Uterus (tissue), 3 donors: ENCODE measurements at regions not wholly inside any gene's neighbourhood (a gene's known extent, or its start where the extent isn't known, plus 50 kb on each side); places are given as distances from the start of the nearest gene placed in this dataset.

Experiments
- DNase-seq, 2 donors: peaks; one replicate each; pipeline ENCODE4 v3.0.0-alpha.2; 2019 to 2020
- H3K27ac ChIP-seq, 2 donors: fragments of 200-600 bp; sonication (generic); 1 replicate in 1 of 2; 2 replicates in 1 of 2; pipeline ENCODE4 v1.5.1; 2016 to 2018
- H3K27me3 ChIP-seq, 2 donors: fragments of 200-600 bp; sonication (generic); one replicate each; pipeline ENCODE4 v1.5.1; 2018 to 2019; ENCODE audit warnings: control low read depth in 1 of 2
- H3K36me3 ChIP-seq, 2 donors: fragments of 200-600 bp; sonication (generic); one replicate each; pipeline ENCODE4 v1.5.1; 2019; ENCODE audit warnings: control low read depth in 1 of 2
- H3K4me1 ChIP-seq, 2 donors: fragments of 200-600 bp; sonication (generic); one replicate each; pipeline ENCODE4 v1.5.1; 2018 to 2019; ENCODE audit warnings: control low read depth in 1 of 2
- H3K4me3 ChIP-seq, 2 donors: fragments of 200-600 bp; sonication (generic); 1 replicate in 1 of 2; 2 replicates in 1 of 2; pipeline ENCODE4 v1.5.1; 2018 to 2019; ENCODE audit warnings: mild to moderate bottlenecking in 1 of 2
- H3K9me3 ChIP-seq, 2 donors: fragments of 200-600 bp; sonication (generic); one replicate each; pipeline ENCODE4 v1.5.1; 2019; ENCODE audit warnings: control low read depth in 1 of 2
- POLR2A ChIP-seq, 2 donors: fragments of 450-650 bp; IDR thresholded peaks; one replicate each; pipeline ENCODE4 v1.6.1; 2016; ENCODE audit warnings: antibody characterized with exemption in 2 of 2, mild to moderate bottlenecking in 1 of 2, moderate library complexity in 1 of 2
- intact Hi-C: fragments of 100-400 bp; cut with DNase I; formaldehyde crosslinking; loops from one replicate; pipeline ENCODE4 v1.15.1; 2023; ENCODE audit warnings: low total_unique reads
- TF ChIP-seq, protein P1 (sequence below), 4 experiments: fragments of 200-600 bp in 2 of 4; fragments of 450-650 bp in 2 of 4; sonication (generic) in 2 of 4; IDR thresholded peaks; one replicate each; pipeline ENCODE4 v1.5.1; 2016 to 2019; ENCODE audit warnings: antibody characterized with exemption in 4 of 4, mild to moderate bottlenecking in 2 of 4, moderate library complexity in 1 of 4
- donor health status: DM: yes; HTN: yes; CAD: no.

- Histone ChIP-seq H3K9me3 (peaks cover 0 to 3% of the 10 kb centered on the region in 2 donors), H3K36me3 (no peaks in the 10 kb centered on the region), H3K27me3 (no peaks in the 10 kb centered on the region), H3K4me1 (no peaks in the 10 kb centered on the region), H3K27ac (no peak overlapping the region), H3K4me3 (no peak overlapping the region)
- DNase-seq, result no peak
- intact Hi-C loops, result no loop called here
- TF ChIP-seq, protein P1, sequence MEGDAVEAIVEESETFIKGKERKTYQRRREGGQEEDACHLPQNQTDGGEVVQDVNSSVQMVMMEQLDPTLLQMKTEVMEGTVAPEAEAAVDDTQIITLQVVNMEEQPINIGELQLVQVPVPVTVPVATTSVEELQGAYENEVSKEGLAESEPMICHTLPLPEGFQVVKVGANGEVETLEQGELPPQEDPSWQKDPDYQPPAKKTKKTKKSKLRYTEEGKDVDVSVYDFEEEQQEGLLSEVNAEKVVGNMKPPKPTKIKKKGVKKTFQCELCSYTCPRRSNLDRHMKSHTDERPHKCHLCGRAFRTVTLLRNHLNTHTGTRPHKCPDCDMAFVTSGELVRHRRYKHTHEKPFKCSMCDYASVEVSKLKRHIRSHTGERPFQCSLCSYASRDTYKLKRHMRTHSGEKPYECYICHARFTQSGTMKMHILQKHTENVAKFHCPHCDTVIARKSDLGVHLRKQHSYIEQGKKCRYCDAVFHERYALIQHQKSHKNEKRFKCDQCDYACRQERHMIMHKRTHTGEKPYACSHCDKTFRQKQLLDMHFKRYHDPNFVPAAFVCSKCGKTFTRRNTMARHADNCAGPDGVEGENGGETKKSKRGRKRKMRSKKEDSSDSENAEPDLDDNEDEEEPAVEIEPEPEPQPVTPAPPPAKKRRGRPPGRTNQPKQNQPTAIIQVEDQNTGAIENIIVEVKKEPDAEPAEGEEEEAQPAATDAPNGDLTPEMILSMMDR (IDR thresholded peaks at IDR 0.05), result no peak
- no peak for TF ChIP-seq POLR2A (IDR thresholded peaks at IDR 0.05)
Measured at GRCh38 chr1:5794279-5794678, 197.9 kb downstream of the NPHP4 start.

DNA sequence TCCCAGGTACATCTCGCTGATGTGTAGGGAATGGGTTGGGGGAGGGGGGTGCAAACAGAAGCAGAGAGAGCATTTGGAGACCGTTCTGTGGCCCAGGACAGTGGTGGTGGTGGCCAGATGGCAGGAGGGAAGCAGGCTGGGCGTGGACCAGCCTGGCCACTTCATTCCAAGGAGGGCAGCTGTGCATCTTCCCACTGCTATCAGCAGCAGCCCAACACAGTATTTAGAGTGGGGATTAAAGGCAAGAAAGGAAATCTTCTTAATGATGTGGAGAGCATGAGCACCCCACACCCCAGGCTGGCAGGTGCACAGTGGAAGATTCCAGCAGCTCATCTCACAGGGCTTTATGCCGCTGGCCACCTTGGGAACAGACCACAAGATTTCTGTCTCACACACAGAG lies 198.7 kb downstream of the NPHP4 start:
- H3K4me1 ChIP-seq, result no peaks in the 10 kb centered on the region
- H3K9me3 ChIP-seq, result peaks cover 0 to 3% of the 10 kb centered on the region in 2 donors
- no peak for TF ChIP-seq POLR2A (IDR thresholded peaks at IDR 0.05)
- TF ChIP-seq, protein P1 (IDR thresholded peaks at IDR 0.05), result no peak
- H3K4me3 ChIP-seq, result no peak overlapping the region
- H3K27ac ChIP-seq, result no peak overlapping the region
- intact Hi-C loops, result no loop called here
- no peaks in the 10 kb centered on the region for H3K36me3 ChIP-seq
- H3K27me3 ChIP-seq, result no peaks in the 10 kb centered on the region
- DNase-seq, result no peak

DNA sequence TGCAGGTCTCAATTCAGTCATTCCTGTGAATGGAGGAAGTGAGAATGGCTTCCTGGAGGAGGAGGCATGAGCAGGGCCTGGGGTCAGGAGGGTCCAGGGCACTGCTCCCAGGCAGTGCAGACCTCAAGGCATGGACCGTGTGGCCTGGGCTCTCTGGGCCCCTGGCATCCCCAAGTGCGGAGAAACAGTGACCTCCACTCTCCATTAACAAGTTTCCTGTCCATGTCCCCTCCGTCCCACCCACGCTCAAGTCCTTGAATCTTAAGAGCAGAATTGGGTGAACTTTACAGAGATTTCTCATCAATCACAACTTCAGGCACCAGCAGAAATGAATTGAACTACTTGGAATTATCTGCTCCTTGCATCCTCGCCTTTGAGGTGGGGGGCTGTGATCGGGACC lies 211.1 kb downstream of the NPHP4 start:
- no peaks in the 10 kb centered on the region for H3K36me3 ChIP-seq
- H3K27me3 ChIP-seq, result no peaks in the 10 kb centered on the region
- TF ChIP-seq POLR2A (IDR thresholded peaks at IDR 0.05), result no peak
- TF ChIP-seq, protein P1 (IDR thresholded peaks at IDR 0.05), result no peak
- intact Hi-C loops, result no loop called here
- no peak for DNase-seq
- no peaks in the 10 kb centered on the region for H3K4me1 ChIP-seq
- H3K4me3 ChIP-seq, result no peak overlapping the region
- no peak overlapping the region for H3K27ac ChIP-seq
- no peaks in the 10 kb centered on the region for H3K9me3 ChIP-seq

DNA sequence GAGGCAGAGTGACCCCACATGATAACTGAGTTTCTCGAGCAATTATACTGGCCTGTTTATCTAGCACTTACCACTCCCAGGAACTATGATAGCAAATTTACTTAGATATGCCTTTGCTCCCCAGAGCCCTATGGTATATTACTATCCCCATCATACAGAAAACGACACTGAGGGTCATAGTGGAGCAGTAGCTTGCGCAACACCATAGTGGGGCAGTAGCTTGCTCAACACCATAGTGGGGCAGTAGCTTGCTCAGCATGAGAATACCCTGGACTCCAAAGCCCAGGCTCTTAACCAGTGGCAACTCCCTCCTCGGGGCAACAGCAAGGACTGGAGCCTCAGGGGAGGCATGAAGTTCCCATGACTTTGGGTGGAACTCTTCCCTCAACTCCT lies 211.9 kb downstream of the NPHP4 start:
- intact Hi-C loops, result no loop called here
- H3K9me3 ChIP-seq, result no peaks in the 10 kb centered on the region
- DNase-seq, result no peak
- no peaks in the 10 kb centered on the region for H3K4me1 ChIP-seq
- no peaks in the 10 kb centered on the region for H3K27me3 ChIP-seq
- no peaks in the 10 kb centered on the region for H3K36me3 ChIP-seq
- no peak overlapping the region for H3K4me3 ChIP-seq
- TF ChIP-seq POLR2A (IDR thresholded peaks at IDR 0.05), result no peak
- TF ChIP-seq, protein P1 (IDR thresholded peaks at IDR 0.05), result no peak
- no peak overlapping the region for H3K27ac ChIP-seq

GRCh38 chr1:5779608-5780323 lies 212.5 kb downstream of the NPHP4 start:
- H3K9me3 ChIP-seq, result no peaks in the 10 kb centered on the region
- H3K27me3 ChIP-seq, result no peaks in the 10 kb centered on the region
- no peaks in the 10 kb centered on the region for H3K4me1 ChIP-seq
- no peak overlapping the region for H3K27ac ChIP-seq
- intact Hi-C loops, result no loop called here
- no peaks in the 10 kb centered on the region for H3K36me3 ChIP-seq
- TF ChIP-seq, protein P1 (IDR thresholded peaks at IDR 0.05), result no peak
- no peak for TF ChIP-seq POLR2A (IDR thresholded peaks at IDR 0.05)
- no peak for DNase-seq
- no peak overlapping the region for H3K4me3 ChIP-seq
